Hepatocyte (in vitro differentiated cells): ENCODE measurements at regions not wholly inside any gene's neighbourhood (a gene's known extent, or its start where the extent isn't known, plus 50 kb on each side); places are given as distances from the start of the nearest gene placed in this dataset.

Experiments used
- CTCF ChIP-seq: fragments of 200-600 bp; sonication (generic); IDR thresholded peaks from 2 replicates; pipeline ENCODE4 v1.5.1; 2016; ENCODE audit warnings: antibody characterized with exemption, mild to moderate bottlenecking; ENCODE audit not compliant: poor library complexity
- EZH2 ChIP-seq: fragments of 200-600 bp; sonication (generic); IDR thresholded peaks from 2 replicates; pipeline ENCODE4 v1.6.1; 2016; ENCODE audit warnings: antibody characterized with exemption, mild to moderate bottlenecking, borderline replicate concordance
- EZH2phosphoT487 ChIP-seq: fragments of 200-600 bp; sonication (generic); IDR thresholded peaks from one replicate; pipeline ENCODE4 v1.6.1; 2018; ENCODE audit warnings: antibody characterized with exemption, mild to moderate bottlenecking, low read depth, moderate library complexity; ENCODE audit not compliant: unreplicated experiment, severe bottlenecking

DNA sequence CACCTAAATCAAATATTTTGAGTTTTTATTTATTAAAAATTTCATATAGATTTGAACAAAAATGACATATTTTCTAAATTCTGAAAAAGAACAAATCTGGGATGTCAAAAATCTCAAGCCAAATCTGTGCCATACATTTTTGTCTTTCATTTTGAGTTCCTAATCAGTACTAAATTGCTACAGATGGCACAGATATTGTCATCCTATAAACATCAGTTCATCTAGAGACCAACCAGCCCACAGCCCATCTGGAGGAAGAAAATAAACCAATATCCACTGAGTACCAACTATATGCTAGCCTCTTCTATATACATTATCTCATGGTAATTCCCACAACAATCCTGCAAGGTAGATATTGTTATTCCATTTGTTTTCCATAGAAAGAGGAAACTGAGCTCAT is 156.8 kb upstream of the ATP1B1 start:
- TF ChIP-seq CTCF (no peak), EZH2 (no peak), EZH2phosphoT487 (no peak)
